OCI-LY1 (cell line): ENCODE measurements at regions not wholly inside any gene's neighbourhood (a gene's known extent, or its start where the extent isn't known, plus 50 kb on each side); places are given as distances from the start of the nearest gene placed in this dataset.

Source experiments
- EZH2 ChIP-seq: fragments of 200-600 bp; sonication (generic), shearing (Covaris generic); IDR thresholded peaks from 2 replicates; pipeline ENCODE4 v1.8.0; 2017; ENCODE audit warnings: borderline replicate concordance, mixed run types, mild to moderate bottlenecking, antibody characterized with exemption, low read length, moderate library complexity, mixed read lengths
- TF ChIP-seq, protein P1 (sequence below): fragments of 200-600 bp; sonication (generic), shearing (Covaris generic); IDR thresholded peaks from 2 replicates; pipeline ENCODE4 v1.5.1; 2017; ENCODE audit warnings: mild to moderate bottlenecking, antibody characterized with exemption, low read length, moderate library complexity, mixed read lengths

DNA sequence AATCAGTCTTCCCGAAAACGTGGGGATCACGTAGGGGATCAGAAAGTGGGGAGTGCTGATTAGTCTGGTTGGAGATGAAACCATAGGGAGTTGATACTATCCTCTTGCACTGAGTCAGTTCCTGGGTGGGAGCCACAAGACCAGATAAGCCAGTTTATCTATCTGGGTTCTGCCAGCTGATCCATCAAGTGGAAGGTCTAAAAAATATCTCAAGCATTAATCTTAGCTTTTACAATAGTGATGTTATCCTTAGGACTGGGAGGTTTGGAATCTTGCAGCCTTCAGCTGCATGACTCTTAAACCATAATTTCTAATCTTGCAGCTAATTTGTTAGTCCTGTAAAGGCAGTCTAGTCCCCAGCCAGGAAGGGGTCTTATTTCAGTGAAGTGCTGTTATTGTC lies 2474.2 kb downstream of the PCDH9 start:
- TF ChIP-seq, protein P1, sequence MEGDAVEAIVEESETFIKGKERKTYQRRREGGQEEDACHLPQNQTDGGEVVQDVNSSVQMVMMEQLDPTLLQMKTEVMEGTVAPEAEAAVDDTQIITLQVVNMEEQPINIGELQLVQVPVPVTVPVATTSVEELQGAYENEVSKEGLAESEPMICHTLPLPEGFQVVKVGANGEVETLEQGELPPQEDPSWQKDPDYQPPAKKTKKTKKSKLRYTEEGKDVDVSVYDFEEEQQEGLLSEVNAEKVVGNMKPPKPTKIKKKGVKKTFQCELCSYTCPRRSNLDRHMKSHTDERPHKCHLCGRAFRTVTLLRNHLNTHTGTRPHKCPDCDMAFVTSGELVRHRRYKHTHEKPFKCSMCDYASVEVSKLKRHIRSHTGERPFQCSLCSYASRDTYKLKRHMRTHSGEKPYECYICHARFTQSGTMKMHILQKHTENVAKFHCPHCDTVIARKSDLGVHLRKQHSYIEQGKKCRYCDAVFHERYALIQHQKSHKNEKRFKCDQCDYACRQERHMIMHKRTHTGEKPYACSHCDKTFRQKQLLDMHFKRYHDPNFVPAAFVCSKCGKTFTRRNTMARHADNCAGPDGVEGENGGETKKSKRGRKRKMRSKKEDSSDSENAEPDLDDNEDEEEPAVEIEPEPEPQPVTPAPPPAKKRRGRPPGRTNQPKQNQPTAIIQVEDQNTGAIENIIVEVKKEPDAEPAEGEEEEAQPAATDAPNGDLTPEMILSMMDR, result no peak
- no peak for TF ChIP-seq EZH2
